IMR-90 (cell line): ENCODE measurements at regions not wholly inside any gene's neighbourhood (a gene's known extent, or its start where the extent isn't known, plus 50 kb on each side); places are given as distances from the start of the nearest gene placed in this dataset.
"Not testable (repeated sequence)": the region's sequence is repeated elsewhere in the genome, so short reads cannot be mapped to it uniquely, and the experiment has no call there.

Experiments
- ATAC-seq: fragments of 200-7000 bp; cut with Tn5 transposase; 2 replicates; pipeline ENCODE4 v1.9.1; 2020; ENCODE audit warnings: low read depth, mild to moderate bottlenecking, moderate library complexity
- BruUV-seq: library from RNA; stranded (reverse); fragments of 400-500 nt; replicated peaks from 2 replicates; lab custom pipeline; 2021; lab: Mats Ljungman, UMichigan
- CTCF ChIA-PET: fragments of 300-600 bp; formaldehyde crosslinking; extraction: SDS; loops from one replicate; lab custom pipeline; 2021; ENCODE audit warnings: antibody characterized with exemption; lab: Yijun Ruan, JAX
- POLR2A ChIA-PET: fragments of 300-600 bp; sonication (Branson Sonifier 250); formaldehyde crosslinking; loops from one replicate; lab custom pipeline; 2022; ENCODE audit warnings: antibody characterized with exemption; ENCODE audit not compliant: unreplicated experiment; lab: Charles Lee
- DNase-seq: peaks from one replicate; pipeline ENCODE4 v3.0.0; 2013
- H2AFZ ChIP-seq: replicated peaks from 2 replicates; pipeline ENCODE3; 2013; ENCODE audit warnings: low read length, mild to moderate bottlenecking; ENCODE audit not compliant: poor library complexity
- H2AK5ac ChIP-seq: 2 replicates; pipeline ENCODE4 v1.6.1; 2013; ENCODE audit warnings: low read depth, low read length, inconsistent platforms
- H2AK9ac ChIP-seq: replicated peaks from 2 replicates; pipeline ENCODE3; 2013; ENCODE audit warnings: mild to moderate bottlenecking, low read depth, low read length, moderate library complexity; ENCODE audit not compliant: poor library complexity
- H2BK120ac ChIP-seq: 2 replicates; pipeline ENCODE4 v1.6.1; 2013; ENCODE audit warnings: low read depth, low read length, inconsistent platforms
- H2BK15ac ChIP-seq: 3 replicates; pipeline ENCODE4 v1.6.1; 2013; ENCODE audit warnings: low read depth, low read length, inconsistent platforms
- H2BK20ac ChIP-seq: 2 replicates; pipeline ENCODE4 v1.6.1; 2013; ENCODE audit warnings: low read depth, mild to moderate bottlenecking, inconsistent platforms, low read length, moderate library complexity
- H2BK5ac ChIP-seq: 2 replicates; pipeline ENCODE4 v1.6.1; 2013; ENCODE audit warnings: mild to moderate bottlenecking, low read depth, low read length, inconsistent platforms; ENCODE audit not compliant: poor library complexity, severe bottlenecking
- H3K14ac ChIP-seq: replicated peaks from 2 replicates; pipeline ENCODE4 v1.6.1; 2013; ENCODE audit warnings: low read depth, low read length, inconsistent platforms
- H3K18ac ChIP-seq: 2 replicates; pipeline ENCODE4 v1.6.1; 2013; ENCODE audit warnings: low read depth, low read length, control low read depth
- H3K23ac ChIP-seq: 2 replicates; pipeline ENCODE4 v1.6.1; 2013; ENCODE audit warnings: low read depth, low read length, inconsistent platforms
- H3K27ac ChIP-seq: 2 replicates; pipeline ENCODE4 v1.5.1; 2013; ENCODE audit warnings: mild to moderate bottlenecking, control low read depth, low read length; ENCODE audit not compliant: insufficient read depth
- H3K27me3 ChIP-seq: 2 replicates; pipeline ENCODE4 v1.6.1; 2013; ENCODE audit warnings: low read length; ENCODE audit not compliant: control insufficient read depth, insufficient read depth
- H3K36me3 ChIP-seq: 2 replicates; pipeline ENCODE4 v1.6.1; 2013; ENCODE audit warnings: low read length, mixed read lengths; ENCODE audit not compliant: control insufficient read depth, insufficient read depth
- H3K4ac ChIP-seq: 2 replicates; pipeline ENCODE4 v1.6.1; 2013; ENCODE audit warnings: low read depth, low read length, inconsistent platforms
- H3K4me1 ChIP-seq: 2 replicates; pipeline ENCODE4 v1.6.1; 2013; ENCODE audit warnings: low read length, mixed read lengths; ENCODE audit not compliant: control insufficient read depth, insufficient read depth
- H3K4me2 ChIP-seq: 2 replicates; pipeline ENCODE4 v1.6.1; 2013; ENCODE audit warnings: low read depth, mild to moderate bottlenecking, control low read depth, low read length, moderate library complexity
- H3K4me3 ChIP-seq: 2 replicates; pipeline ENCODE4 v1.5.1; 2013; ENCODE audit warnings: low read depth, mild to moderate bottlenecking, control low read depth, low read length, moderate library complexity; ENCODE audit not compliant: insufficient read depth
- H3K56ac ChIP-seq: 2 replicates; pipeline ENCODE4 v1.6.1; 2013; ENCODE audit warnings: low read length, inconsistent platforms; ENCODE audit not compliant: insufficient read depth; ENCODE audit errors: extremely low read depth
- H3K79me1 ChIP-seq, 2 experiments: 2 replicates each; pipeline ENCODE4 v1.6.1; 2013; ENCODE audit warnings: low read length in 2 of 2, inconsistent platforms in 1 of 2, low read depth in 1 of 2
- H3K9ac ChIP-seq: 2 replicates; pipeline ENCODE4 v1.6.1; 2013; ENCODE audit warnings: low read depth, low read length, control low read depth
- H3K9me1 ChIP-seq: 2 replicates; pipeline ENCODE4 v1.6.1; 2013; ENCODE audit warnings: low read length, inconsistent platforms; ENCODE audit not compliant: insufficient read depth
- H3K9me3 ChIP-seq: 2 replicates; pipeline ENCODE4 v1.6.1; 2013; ENCODE audit warnings: low read length; ENCODE audit not compliant: control insufficient read depth, insufficient read depth
- H4K20me1 ChIP-seq: 2 replicates; pipeline ENCODE4 v1.6.1; 2013; ENCODE audit warnings: low read length, inconsistent platforms; ENCODE audit not compliant: insufficient read depth
- H4K5ac ChIP-seq: 2 replicates; pipeline ENCODE4 v1.6.1; 2013; ENCODE audit warnings: mild to moderate bottlenecking, low read depth, low read length, control low read depth
- H4K8ac ChIP-seq, 2 experiments: 2 replicates each; pipeline ENCODE4 v1.6.1; 2013; ENCODE audit warnings: low read depth in 2 of 2, low read length in 2 of 2, control low read depth in 1 of 2, inconsistent platforms in 1 of 2
- H4K91ac ChIP-seq: 2 replicates; pipeline ENCODE4 v1.6.1; 2013; ENCODE audit warnings: low read depth, low read length, inconsistent platforms; ENCODE audit not compliant: insufficient read depth
- FOS ChIP-seq: fragments of 150-350 bp; IDR thresholded peaks from 2 replicates; pipeline ENCODE4 v1.6.1; 2016; ENCODE audit warnings: low read depth, low read length
- WGBS, 2 experiments: methylation state at CpG; one replicate each; pipeline versions ENCODE4 v1.1.5 to v1.1.7; 2013; ENCODE audit warnings: missing lambda C conversion rate in 2 of 2; ENCODE audit not compliant: insufficient read length in 1 of 2; ENCODE audit errors: extremely low coverage in 2 of 2; 5-methylcytosine and 5-hydroxymethylcytosine counted together
- dilution Hi-C: fragments of 300-500 bp; cut with HindIII; formaldehyde crosslinking; loops from one replicate; pipeline ENCODE4 v1.14.3; 2018; ENCODE audit warnings: low sequenced_read_pairs; ENCODE audit not compliant: unreplicated experiment
- in situ Hi-C: fragments of 300-500 bp; cut with MboI; formaldehyde crosslinking; loops from 3 replicates; pipeline ENCODE4 v1.14.3; 2019; ENCODE audit warnings: low sequenced_read_pairs, inconsistent platforms, mixed read lengths
- intact Hi-C: fragments of 100-400 bp; cut with micrococcal nuclease; formaldehyde crosslinking; loops from 2 replicates; pipeline ENCODE4 v1.10.0; 2022
- TF ChIP-seq, protein P1 (sequence below): fragments of 150-350 bp; IDR thresholded peaks from 2 replicates; pipeline ENCODE4 v1.6.1; 2017; ENCODE audit warnings: mild to moderate bottlenecking, antibody characterized with exemption, low read length, low read depth

DNA sequence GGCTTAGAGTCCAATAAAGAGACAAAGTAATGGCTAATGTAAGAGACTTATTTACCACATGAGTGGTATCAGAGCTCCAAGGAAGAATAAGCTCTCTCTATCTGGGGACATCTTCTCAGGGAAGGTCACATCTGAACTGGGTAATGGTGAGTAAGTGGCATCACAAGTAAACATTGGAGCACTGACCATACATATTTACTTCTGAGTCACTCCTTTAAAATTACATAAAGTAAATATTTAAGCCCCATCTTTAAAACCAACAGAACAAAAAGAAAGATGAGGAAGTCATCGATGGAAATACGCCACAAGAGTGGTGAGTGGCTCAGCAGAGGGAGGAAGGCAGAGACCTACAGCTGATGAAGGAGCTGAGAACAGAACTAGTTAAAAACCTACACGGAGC is 159.9 kb downstream of the DUSP6 start:
- Histone ChIP-seq H2AK9ac (no peak overlapping the region), H3K4me1 (peaks cover 7% of the 10 kb centered on the region), H4K5ac (peak overlapping the region; percentile 99), H3K4me3 (no peak overlapping the region), H2BK5ac (peak overlapping the region; percentile 85), H3K36me3 (no peaks in the 10 kb centered on the region), H2AK5ac (peak overlapping the region; percentile 46), H4K20me1 (no peaks in the 10 kb centered on the region), H3K27ac (peak overlapping the region; percentile 90), H3K4me2 (peak overlapping the region; percentile 23), H3K23ac (peak overlapping the region; percentile 57), H3K27me3 (no peaks in the 10 kb centered on the region), H3K4ac (peak overlapping the region; percentile 88), H2AFZ (peak overlapping the region; percentile 58), H4K91ac (peak overlapping the region; percentile 72), H3K9me1 (no peaks in the 10 kb centered on the region), H2BK120ac (peak overlapping the region; percentile 96), H2BK20ac (peak overlapping the region; percentile 94), H3K14ac (peak overlapping the region; percentile 79), H3K79me1 (no peaks in the 10 kb centered on the region), H4K8ac (peak overlapping the region; percentile 46 to 96), H3K9ac (no peak overlapping the region), H2BK15ac (peak overlapping the region; percentile 93; the same call in 1 of the 3 replicates), H3K56ac (peak overlapping the region; percentile 29), H3K9me3 (0 out of 2 replicates have a peak, but pooled peaks cover 2% of the 10 kb centered on the region), H3K18ac (peak overlapping the region; percentile 99)
- ATAC-seq (peak; percentile 96), DNase-seq (peak; percentile 79)
- WGBS, 2 experiments = no CpG with 5 or more reads among the region's 3 CpGs
- ChIA-PET CTCF (interaction anchor here (1.2 kb wide), 1 partner anchor 270 kb away, joined by 3 read pairs; no protein-coding TSS in a partner anchor), POLR2A (interaction anchor here (1.0 kb wide), 1 partner anchor 155 kb away, joined by 3 read pairs; no protein-coding TSS in a partner anchor)
- in situ Hi-C loops = no loop called here
- dilution Hi-C loops = no loop called here
- peak; percentile 74 for TF ChIP-seq FOS
- TF ChIP-seq, protein P1, sequence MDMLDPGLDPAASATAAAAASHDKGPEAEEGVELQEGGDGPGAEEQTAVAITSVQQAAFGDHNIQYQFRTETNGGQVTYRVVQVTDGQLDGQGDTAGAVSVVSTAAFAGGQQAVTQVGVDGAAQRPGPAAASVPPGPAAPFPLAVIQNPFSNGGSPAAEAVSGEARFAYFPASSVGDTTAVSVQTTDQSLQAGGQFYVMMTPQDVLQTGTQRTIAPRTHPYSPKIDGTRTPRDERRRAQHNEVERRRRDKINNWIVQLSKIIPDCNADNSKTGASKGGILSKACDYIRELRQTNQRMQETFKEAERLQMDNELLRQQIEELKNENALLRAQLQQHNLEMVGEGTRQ = no peak
- intact Hi-C loops = loop anchor here (5.0 kb wide), 1 partner anchor 260 kb away; no protein-coding TSS in a partner anchor
- BruUV-seq = no TSS peak

DNA sequence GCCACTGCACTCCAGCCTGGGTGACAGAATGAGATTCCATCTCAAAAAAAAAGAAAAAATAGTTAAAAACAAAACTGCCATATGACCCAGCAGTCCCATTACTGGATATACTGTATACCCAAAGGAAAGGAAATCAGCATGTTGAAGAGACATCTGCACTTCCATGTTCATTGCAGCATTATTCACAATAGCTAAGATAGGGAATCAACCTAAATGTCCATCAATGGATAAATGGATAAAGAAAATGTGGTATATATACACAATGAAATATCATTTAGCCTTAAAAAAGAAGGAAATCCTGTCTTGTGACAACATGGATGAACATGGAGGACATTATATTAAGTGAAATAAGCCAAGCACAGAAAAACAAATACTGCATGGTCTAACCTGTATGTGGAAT is 160.7 kb downstream of the DUSP6 start:
- Histone ChIP-seq H3K18ac (peak overlapping the region; percentile 96; the same call in 1 of the 2 replicates), H2BK20ac (peak overlapping the region; percentile 90), H2AK5ac (peak overlapping the region; percentile 96), H2BK15ac (peak overlapping the region; percentile 94; the same call in 1 of the 3 replicates), H3K14ac (0 out of 2 replicates have a peak overlapping the region, but pooled peaks have one; percentile 17), H4K5ac (peak overlapping the region; percentile 96; the same call in 1 of the 2 replicates), H3K23ac (peak overlapping the region; percentile 10; the same call in 1 of the 2 replicates), H2BK120ac (peak overlapping the region; percentile 80), H4K91ac (peak overlapping the region; percentile 88), H2BK5ac (peak overlapping the region; percentile 68), H3K4ac (peak overlapping the region; percentile 63; the same call in 1 of the 2 replicates)
- dilution Hi-C loops, DNase-seq, H3K4me2 ChIP-seq, H3K4me1 ChIP-seq, H3K9me1 ChIP-seq, H3K27ac ChIP-seq, H4K8ac ChIP-seq, POLR2A ChIA-PET, H3K36me3 ChIP-seq, H2AFZ ChIP-seq, H3K9ac ChIP-seq, ATAC-seq, CTCF ChIA-PET, H3K9me3 ChIP-seq, H2AK9ac ChIP-seq, BruUV-seq, in situ Hi-C loops, H3K4me3 ChIP-seq, H3K56ac ChIP-seq, H3K27me3 ChIP-seq, H3K79me1 ChIP-seq, H4K20me1 ChIP-seq: not testable (repeated sequence)
- intact Hi-C loops = loop anchor here (5.0 kb wide), 1 partner anchor 261 kb away; no protein-coding TSS in a partner anchor
